GM08714 (cell line): ENCODE measurements at regions not wholly inside any gene's neighbourhood (a gene's known extent, or its start where the extent isn't known, plus 50 kb on each side); places are given as distances from the start of the nearest gene placed in this dataset.

Experiments used
- H3K4me3 ChIP-seq: fragments of 200-500 bp; sonication (Bioruptor generic); 2 replicates; pipeline ENCODE4 v1.5.1; 2014; ENCODE audit warnings: mild to moderate bottlenecking, low read length, inconsistent platforms
- ZNF274 ChIP-seq: IDR thresholded peaks from 2 replicates; pipeline ENCODE4 v1.6.1; 2012; ENCODE audit warnings: mild to moderate bottlenecking, low read depth, low read length

DNA sequence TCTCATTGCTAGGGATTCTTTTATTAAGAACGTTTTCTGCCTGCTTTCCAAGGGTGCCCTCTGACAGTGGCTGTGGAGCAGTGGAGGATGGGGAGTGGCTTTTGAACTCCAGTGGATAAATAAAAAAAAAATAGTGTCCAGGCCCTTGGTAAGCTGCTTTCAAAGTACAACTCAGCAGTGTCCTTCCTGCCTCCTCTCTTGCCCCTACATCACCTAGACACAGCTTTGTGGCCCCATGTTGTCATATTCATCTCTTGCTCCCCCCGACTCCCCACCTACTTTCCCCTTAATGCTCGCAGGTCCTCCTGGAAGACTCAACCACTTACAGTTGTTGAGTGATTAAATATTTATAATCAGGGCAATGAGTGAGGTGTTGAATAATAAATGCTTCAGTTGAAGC lies 880.9 kb downstream of the BCL11B start:
- no peak overlapping the region for H3K4me3 ChIP-seq
- TF ChIP-seq ZNF274: no peak

GRCh38 chr14:98393527-98393926 lies 878.5 kb downstream of the BCL11B start:
- no peak overlapping the region for H3K4me3 ChIP-seq
- TF ChIP-seq ZNF274: no peak

DNA sequence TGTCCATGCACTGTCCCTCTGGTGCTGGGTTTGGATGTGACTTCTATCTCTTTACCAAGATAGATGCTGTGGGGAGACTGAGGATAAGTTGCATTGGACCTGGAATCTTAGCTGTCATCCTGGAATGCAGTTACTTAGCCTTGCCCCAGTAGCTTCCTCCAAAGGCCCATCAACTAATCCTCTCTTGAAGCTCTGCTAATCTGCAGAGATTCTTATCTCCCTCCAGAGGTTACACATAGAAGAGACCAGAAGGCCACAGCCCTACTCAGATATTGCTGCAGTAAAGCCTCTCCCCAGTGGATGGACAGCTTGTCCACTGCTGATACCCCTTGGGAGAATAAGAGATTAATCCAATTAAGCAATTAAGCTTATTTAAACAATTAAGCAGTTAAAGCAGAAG lies 867.2 kb downstream of the BCL11B start:
- H3K4me3 ChIP-seq: no peak overlapping the region
- no peak for TF ChIP-seq ZNF274

- TF ChIP-seq ZNF274: no peak
- no peak overlapping the region for H3K4me3 ChIP-seq
These were observed 863.9 kb downstream of the BCL11B start for GRCh38 chr14:98408024-98408555.

- no peak for TF ChIP-seq ZNF274
- no peak overlapping the region for H3K4me3 ChIP-seq
These were observed 863.3 kb downstream of the BCL11B start for GRCh38 chr14:98408713-98409112.

GRCh38 chr14:98411154-98411553 lies 860.8 kb downstream of the BCL11B start:
- no peak overlapping the region for H3K4me3 ChIP-seq
- no peak for TF ChIP-seq ZNF274

DNA sequence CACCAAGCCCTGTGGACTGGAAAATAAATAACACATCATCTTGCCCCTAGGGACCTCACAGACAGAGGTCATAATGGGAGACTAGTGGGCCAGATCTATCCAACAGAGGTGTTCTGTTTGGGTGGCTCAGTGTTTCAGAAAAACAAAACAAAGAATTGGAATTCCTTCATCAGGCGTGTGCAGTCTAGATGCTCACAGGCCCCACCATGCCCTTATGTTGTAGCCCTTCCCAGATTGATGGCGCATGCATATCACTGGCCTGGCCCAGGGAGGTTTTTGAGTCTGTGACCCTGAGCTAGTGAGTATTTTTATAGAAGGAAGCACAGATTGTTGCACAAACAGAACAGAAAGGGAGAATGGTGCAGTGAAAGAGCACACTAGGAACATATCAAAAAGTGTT lies 859.6 kb downstream of the BCL11B start:
- no peak for TF ChIP-seq ZNF274
- no peak overlapping the region for H3K4me3 ChIP-seq

GRCh38 chr14:98415766-98416165 lies 856.2 kb downstream of the BCL11B start:
- no peak overlapping the region for H3K4me3 ChIP-seq
- no peak for TF ChIP-seq ZNF274

DNA sequence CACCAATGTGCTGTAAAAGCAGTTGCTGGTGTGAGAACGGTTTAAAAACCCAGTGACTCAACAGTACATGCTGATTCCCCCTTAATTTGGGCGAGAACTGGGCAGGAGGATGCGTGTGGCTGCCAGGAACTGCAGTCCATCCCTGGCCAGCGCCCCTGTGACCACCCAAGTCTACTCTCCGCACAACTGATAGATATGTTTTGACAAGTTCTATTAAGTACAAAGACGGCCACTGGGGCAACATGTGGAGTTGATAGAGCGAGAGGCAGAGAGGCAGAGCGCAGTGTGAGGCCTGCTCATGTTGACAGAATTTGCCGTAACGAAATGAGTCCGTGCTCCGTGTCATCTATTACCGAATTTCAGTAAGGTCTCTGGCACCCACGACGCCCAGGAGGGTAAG lies 855.0 kb downstream of the BCL11B start:
- no peak overlapping the region for H3K4me3 ChIP-seq
- no peak for TF ChIP-seq ZNF274

- no peak for TF ChIP-seq ZNF274
- no peak overlapping the region for H3K4me3 ChIP-seq
These were observed 843.5 kb downstream of the BCL11B start for GRCh38 chr14:98428483-98428994.

DNA sequence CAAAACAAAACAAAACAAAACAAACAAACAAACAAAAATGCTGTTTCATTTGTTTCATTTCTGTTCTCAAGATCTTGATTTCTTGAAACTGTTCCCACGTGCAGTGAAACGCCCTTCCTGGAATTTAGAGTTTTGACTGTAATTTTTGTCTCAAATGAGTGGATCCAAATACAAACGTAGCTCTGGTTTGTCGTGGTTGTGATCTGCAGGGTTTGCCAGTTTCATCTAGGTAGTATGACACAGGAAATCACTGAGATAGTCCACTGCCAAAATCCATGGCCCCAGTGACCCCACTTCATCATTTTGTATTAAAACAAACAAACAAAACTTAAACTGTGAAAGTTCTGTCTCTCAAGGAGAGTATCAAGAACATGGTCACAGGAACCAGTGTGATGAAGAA lies 838.6 kb downstream of the BCL11B start:
- no peak for TF ChIP-seq ZNF274
- no peak overlapping the region for H3K4me3 ChIP-seq

- no peak for TF ChIP-seq ZNF274
- H3K4me3 ChIP-seq: no peak overlapping the region
These were observed 834.9 kb downstream of the BCL11B start for GRCh38 chr14:98437113-98437512.

DNA sequence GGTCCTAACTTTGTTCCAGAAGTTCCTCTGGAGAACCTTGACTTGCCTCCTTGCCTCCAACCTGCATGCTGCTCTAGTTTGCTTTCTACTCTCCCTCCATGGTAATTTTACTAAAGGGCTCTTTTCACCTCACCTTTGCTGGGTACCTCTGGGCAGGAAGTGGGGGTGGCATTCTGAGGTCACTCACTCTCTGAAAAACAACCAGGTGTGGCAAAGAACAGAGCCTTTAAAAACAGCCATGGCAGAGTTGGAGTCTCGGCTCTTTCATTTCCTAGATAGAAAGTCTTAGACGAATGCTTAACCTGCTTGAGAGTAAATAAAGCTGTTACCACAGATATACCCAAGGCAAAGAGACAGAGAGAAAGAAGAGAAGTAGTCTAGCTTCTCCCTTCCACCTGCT lies 827.9 kb downstream of the BCL11B start:
- no peak for TF ChIP-seq ZNF274

DNA sequence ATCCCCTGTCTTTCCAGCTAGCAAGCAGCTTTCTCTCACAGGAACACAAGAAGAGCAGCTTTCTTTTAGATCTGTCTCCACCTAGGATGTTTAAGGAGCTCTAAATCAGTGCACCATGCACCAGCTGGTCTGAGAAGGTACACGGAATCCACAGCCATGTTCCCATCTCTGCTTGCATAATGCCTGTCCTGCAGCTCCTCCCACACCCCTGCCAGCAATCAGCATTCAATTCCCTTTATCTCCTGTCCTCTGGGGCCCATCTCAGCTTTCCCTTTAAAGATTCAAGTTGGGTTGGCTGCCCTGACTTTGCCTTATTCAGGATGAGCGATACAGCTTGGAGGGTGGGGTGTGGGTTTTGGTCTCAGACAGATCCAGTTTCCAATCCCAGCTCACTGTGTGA lies 826.3 kb downstream of the BCL11B start:
- no peak for TF ChIP-seq ZNF274
- H3K4me3 ChIP-seq: no peak overlapping the region

More for the DNA sequence above, 827.9 kb downstream of the BCL11B start:
- no peak overlapping the region for H3K4me3 ChIP-seq

DNA sequence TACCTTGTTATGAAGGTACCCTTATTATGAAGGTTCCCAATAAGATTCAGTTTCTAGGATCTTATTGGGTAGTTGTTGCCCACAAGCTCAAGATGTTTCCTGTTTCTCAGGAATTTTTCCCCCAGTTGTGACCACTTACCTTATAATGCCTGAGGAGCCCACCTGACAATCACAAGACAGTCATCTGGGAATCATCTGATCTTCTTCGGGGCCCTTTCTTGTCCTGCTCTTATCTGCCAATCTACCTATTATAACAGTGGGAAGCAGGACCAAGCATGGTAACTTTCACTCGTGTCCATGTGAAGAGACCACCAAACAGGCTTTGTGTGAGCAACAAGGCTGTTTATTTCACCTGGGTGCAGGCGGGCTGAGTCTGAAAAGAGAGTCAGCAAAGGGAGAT lies 825.5 kb downstream of the BCL11B start:
- H3K4me3 ChIP-seq: no peak overlapping the region
- TF ChIP-seq ZNF274: no peak

DNA sequence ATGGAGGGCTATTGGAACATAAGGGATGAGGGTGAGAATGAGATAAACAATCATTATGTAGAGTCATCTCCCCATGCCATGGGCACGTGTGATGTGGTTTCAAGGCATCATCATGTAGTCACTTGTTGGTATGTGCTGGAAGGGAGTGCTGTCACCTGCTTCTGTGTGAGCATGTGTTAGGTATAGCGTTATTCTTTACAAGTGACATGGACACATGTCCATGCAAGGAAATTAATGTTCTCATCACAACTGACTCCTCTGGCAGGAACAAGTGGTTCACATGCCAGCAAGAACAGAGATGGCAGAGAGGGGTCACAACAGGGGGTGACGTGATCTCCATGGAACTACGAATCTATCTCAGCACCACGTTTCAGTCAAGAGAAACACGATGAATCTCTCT lies 815.8 kb downstream of the BCL11B start:
- no peak for TF ChIP-seq ZNF274
- no peak overlapping the region for H3K4me3 ChIP-seq
